NCI-H2196 treated with DMSO at 0.1 percent for 48 hours (cell line): ENCODE measurements at regions not wholly inside any gene's neighbourhood (a gene's known extent, or its start where the extent isn't known, plus 50 kb on each side); places are given as distances from the start of the nearest gene placed in this dataset.

Experiments
- DNase-seq: peaks from one replicate; lab custom pipeline; 2025; ENCODE audit not compliant: unreplicated experiment; lab: John Stamatoyannopoulos, UW

- no peak for DNase-seq
Observed at GRCh38 chr7:85602196-85602595, 415.3 kb upstream of the SEMA3D start.

- no peak for DNase-seq
Observed at GRCh38 chr7:85600395-85600794, 413.5 kb upstream of the SEMA3D start.

GRCh38 chr7:85596827-85597226 lies 410.0 kb upstream of the SEMA3D start:
- no peak for DNase-seq

GRCh38 chr7:85595750-85596178 lies 408.9 kb upstream of the SEMA3D start:
- no peak for DNase-seq

GRCh38 chr7:85593355-85593754 lies 406.5 kb upstream of the SEMA3D start:
- no peak for DNase-seq

- DNase-seq = no peak
Observed at GRCh38 chr7:85587785-85588184, 400.9 kb upstream of the SEMA3D start.

- no peak for DNase-seq
Observed at GRCh38 chr7:85586091-85586490, 399.2 kb upstream of the SEMA3D start.

- no peak for DNase-seq
Observed at GRCh38 chr7:85583131-85583953, 396.5 kb upstream of the SEMA3D start.

- no peak for DNase-seq
Observed at GRCh38 chr7:85573844-85574243, 387.0 kb upstream of the SEMA3D start.

GRCh38 chr7:85573346-85573745 lies 386.5 kb upstream of the SEMA3D start:
- DNase-seq = no peak

- DNase-seq = no peak
Observed at GRCh38 chr7:85570898-85571297, 384.0 kb upstream of the SEMA3D start.

- no peak for DNase-seq
Observed at GRCh38 chr7:85567983-85568382, 381.1 kb upstream of the SEMA3D start.

- no peak for DNase-seq
Observed at GRCh38 chr7:85566095-85566794, 379.4 kb upstream of the SEMA3D start.

- no peak for DNase-seq
Observed at GRCh38 chr7:85565276-85565675, 378.4 kb upstream of the SEMA3D start.

- DNase-seq = no peak
Observed at GRCh38 chr7:85564861-85565260, 378.0 kb upstream of the SEMA3D start.

GRCh38 chr7:85561706-85562105 lies 374.9 kb upstream of the SEMA3D start:
- no peak for DNase-seq

GRCh38 chr7:85554236-85555178 lies 367.7 kb upstream of the SEMA3D start:
- peak; percentile 32 for DNase-seq

GRCh38 chr7:85535974-85536729 lies 349.3 kb upstream of the SEMA3D start:
- no peak for DNase-seq

GRCh38 chr7:85529831-85530230 lies 343.0 kb upstream of the SEMA3D start:
- DNase-seq = no peak

- DNase-seq = no peak
Observed at GRCh38 chr7:85529201-85529600, 342.3 kb upstream of the SEMA3D start.

GRCh38 chr7:85528581-85528980 lies 341.7 kb upstream of the SEMA3D start:
- DNase-seq = no peak
